ENCODE measurements at regions not wholly inside any gene's neighbourhood (a gene's known extent, or its start where the extent isn't known, plus 50 kb on each side); places are given as distances from the start of the nearest gene placed in this dataset.

GRCh38 chr10:64158551-64158950, 637.4 kb downstream of the REEP3 start:
- TF ChIP-seq, protein P1, sequence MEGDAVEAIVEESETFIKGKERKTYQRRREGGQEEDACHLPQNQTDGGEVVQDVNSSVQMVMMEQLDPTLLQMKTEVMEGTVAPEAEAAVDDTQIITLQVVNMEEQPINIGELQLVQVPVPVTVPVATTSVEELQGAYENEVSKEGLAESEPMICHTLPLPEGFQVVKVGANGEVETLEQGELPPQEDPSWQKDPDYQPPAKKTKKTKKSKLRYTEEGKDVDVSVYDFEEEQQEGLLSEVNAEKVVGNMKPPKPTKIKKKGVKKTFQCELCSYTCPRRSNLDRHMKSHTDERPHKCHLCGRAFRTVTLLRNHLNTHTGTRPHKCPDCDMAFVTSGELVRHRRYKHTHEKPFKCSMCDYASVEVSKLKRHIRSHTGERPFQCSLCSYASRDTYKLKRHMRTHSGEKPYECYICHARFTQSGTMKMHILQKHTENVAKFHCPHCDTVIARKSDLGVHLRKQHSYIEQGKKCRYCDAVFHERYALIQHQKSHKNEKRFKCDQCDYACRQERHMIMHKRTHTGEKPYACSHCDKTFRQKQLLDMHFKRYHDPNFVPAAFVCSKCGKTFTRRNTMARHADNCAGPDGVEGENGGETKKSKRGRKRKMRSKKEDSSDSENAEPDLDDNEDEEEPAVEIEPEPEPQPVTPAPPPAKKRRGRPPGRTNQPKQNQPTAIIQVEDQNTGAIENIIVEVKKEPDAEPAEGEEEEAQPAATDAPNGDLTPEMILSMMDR (IDR thresholded peaks at IDR 0.05; ENCODE audit: insufficient read depth, low read depth, low read length) = no peak
- H3K4me3 ChIP-seq (ENCODE audit: low read depth, low read length) = no peak overlapping the region
- no peak for DNase-seq (ENCODE audit: low read depth)

GRCh38 chr10:64159910-64160872, 639.0 kb downstream of the REEP3 start:
- DNase-seq (ENCODE audit: low read depth) = no peak
- TF ChIP-seq, protein P1 (IDR thresholded peaks at IDR 0.05; ENCODE audit: insufficient read depth, low read depth, low read length) = no peak
- H3K4me3 ChIP-seq (ENCODE audit: low read depth, low read length) = no peak overlapping the region

- TF ChIP-seq, protein P1 (IDR thresholded peaks at IDR 0.05; ENCODE audit: insufficient read depth, low read depth, low read length) = no peak
- H3K4me3 ChIP-seq (ENCODE audit: low read depth, low read length) = no peak overlapping the region
- DNase-seq (ENCODE audit: low read depth) = no peak
Measured at GRCh38 chr10:64170791-64171190, 649.6 kb downstream of the REEP3 start.

GRCh38 chr10:64173826-64174225, 652.6 kb downstream of the REEP3 start:
- TF ChIP-seq, protein P1 (IDR thresholded peaks at IDR 0.05; ENCODE audit: insufficient read depth, low read depth, low read length) = no peak
- H3K4me3 ChIP-seq (ENCODE audit: low read depth, low read length) = no peak overlapping the region
- DNase-seq (ENCODE audit: low read depth) = no peak

DNA sequence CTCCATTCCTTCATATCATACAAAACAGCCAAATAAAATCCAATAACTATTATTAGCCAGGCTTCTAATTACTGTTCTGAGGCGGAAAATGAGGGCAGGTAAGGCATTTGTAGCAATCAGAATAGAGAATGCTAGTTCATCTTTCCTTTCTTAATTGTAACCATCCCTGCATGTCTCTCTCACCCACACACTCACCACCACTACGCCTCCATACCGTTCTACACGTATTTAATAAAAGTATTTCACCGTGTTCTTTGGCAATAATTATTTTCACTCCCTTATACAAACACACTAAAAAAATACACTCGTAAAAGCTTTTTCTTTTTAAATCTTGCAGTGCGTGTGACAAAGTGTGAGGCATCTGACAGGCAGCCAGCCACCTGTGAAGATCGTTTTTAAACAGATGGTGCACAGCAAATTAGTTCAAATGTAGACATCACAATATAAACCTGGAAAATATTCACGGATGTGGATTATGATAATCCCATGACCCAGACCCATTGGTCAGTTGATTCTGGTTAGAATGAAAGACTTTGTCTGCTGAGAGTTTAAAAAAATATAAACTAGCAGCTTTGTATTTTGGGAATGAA, 653.6 kb downstream of the REEP3 start:
- TF ChIP-seq, protein P1 (IDR thresholded peaks at IDR 0.05; ENCODE audit: insufficient read depth, low read depth, low read length) = no peak
- no peak overlapping the region for H3K4me3 ChIP-seq (ENCODE audit: low read depth, low read length)
- DNase-seq (ENCODE audit: low read depth) = no peak

GRCh38 chr10:64175271-64175962, 654.2 kb downstream of the REEP3 start:
- DNase-seq (ENCODE audit: low read depth) = no peak
- TF ChIP-seq, protein P1 (IDR thresholded peaks at IDR 0.05; ENCODE audit: insufficient read depth, low read depth, low read length) = no peak
- no peak overlapping the region for H3K4me3 ChIP-seq (ENCODE audit: low read depth, low read length)
